H1 (cell line): ENCODE measurements at regions not wholly inside any gene's neighbourhood (a gene's known extent, or its start where the extent isn't known, plus 50 kb on each side); places are given as distances from the start of the nearest gene placed in this dataset.

ENCODE experiments used
- CTCF ChIA-PET: fragments of 300-600 bp; sonication (Branson Sonifier 250); formaldehyde crosslinking; loops from one replicate; lab custom pipeline; 2021; ENCODE audit not compliant: partially characterized antibody; lab: Charles Lee
- POLR2A ChIA-PET: fragments of 300-600 bp; sonication (Branson Sonifier 250); formaldehyde crosslinking; loops from one replicate; lab custom pipeline; 2021; ENCODE audit warnings: inconsistent platforms; ENCODE audit not compliant: partially characterized antibody; lab: Charles Lee
- DNase-seq, 2 experiments: peaks; one replicate each; pipeline versions ENCODE4 v3.0.0 to v3.0.0-alpha.2; 2010 to 2022; ENCODE audit warnings: low spot score in 2 of 2, low read depth in 1 of 2, mixed read lengths in 1 of 2
- FAIRE-seq: peaks from 2 replicates; lab custom pipeline; 2011; peaks lifted over from hg19 to GRCh38; lab: Jason Lieb, UNC
- H2AFZ ChIP-seq: 2 replicates; pipeline ENCODE4 v1.8.1; 2012; ENCODE audit warnings: low read length, inconsistent platforms
- H2AK5ac ChIP-seq: 2 replicates; pipeline ENCODE4 v1.6.1; 2013; ENCODE audit warnings: low read depth, low read length
- H2BK120ac ChIP-seq: replicated peaks from 2 replicates; pipeline ENCODE3; 2013; ENCODE audit warnings: low read depth, low read length, inconsistent platforms
- H2BK12ac ChIP-seq: 2 replicates; pipeline ENCODE4 v1.6.1; 2013; ENCODE audit warnings: low read depth, low read length
- H2BK15ac ChIP-seq: 2 replicates; pipeline ENCODE4 v1.6.1; 2013; ENCODE audit warnings: low read length
- H2BK20ac ChIP-seq: 2 replicates; pipeline ENCODE4 v1.6.1; 2013; ENCODE audit warnings: low read length
- H2BK5ac ChIP-seq: 2 replicates; pipeline ENCODE4 v1.6.1; 2013; ENCODE audit warnings: low read depth, low read length
- H3K14ac ChIP-seq: 2 replicates; pipeline ENCODE4 v1.6.1; 2013; ENCODE audit warnings: inconsistent platforms; ENCODE audit not compliant: insufficient read length
- H3K18ac ChIP-seq: 2 replicates; pipeline ENCODE4 v1.6.1; 2013; ENCODE audit warnings: low read length; ENCODE audit errors: extremely low read depth
- H3K23ac ChIP-seq: 2 replicates; pipeline ENCODE4 v1.6.1; 2013; ENCODE audit warnings: inconsistent platforms; ENCODE audit not compliant: insufficient read length
- H3K23me2 ChIP-seq: 2 replicates; pipeline ENCODE4 v1.6.1; 2013; ENCODE audit warnings: low read depth, low read length
- H3K27ac ChIP-seq: 2 replicates; pipeline ENCODE4 v1.6.1; 2011; ENCODE audit warnings: low read depth, low read length, inconsistent platforms
- H3K27me3 ChIP-seq, 4 experiments: replicated peaks in 1 of 4; 1 replicate in 1 of 4; 2 replicates in 3 of 4; pipeline versions ENCODE4 v1.6.1 to v1.8.1; 2011 to 2013; ENCODE audit warnings: low read length in 3 of 4, mild to moderate bottlenecking in 3 of 4, inconsistent platforms in 2 of 4, mixed read lengths in 2 of 4, moderate library complexity in 1 of 4; ENCODE audit not compliant: control insufficient read depth in 3 of 4, insufficient read depth in 3 of 4; ENCODE audit errors: extremely low read depth in 1 of 4
- H3K36me3 ChIP-seq, 4 experiments: 2 replicates each; pipeline versions ENCODE4 v1.6.1 to v1.8.1; 2011 to 2013; ENCODE audit warnings: mild to moderate bottlenecking in 4 of 4, low read length in 3 of 4, moderate library complexity in 2 of 4, control low read depth in 1 of 4, inconsistent platforms in 1 of 4; ENCODE audit not compliant: insufficient read depth in 4 of 4, control insufficient read depth in 2 of 4
- H3K4ac ChIP-seq: replicated peaks from 2 replicates; pipeline ENCODE3; 2013; ENCODE audit warnings: low read length, low read depth, mixed read lengths, inconsistent platforms; ENCODE audit not compliant: insufficient read length
- H3K4me1 ChIP-seq, 4 experiments: replicated peaks in 1 of 4; 1 replicate in 1 of 4; 2 replicates in 3 of 4; pipeline versions ENCODE4 v1.6.1 to v1.8.1; 2011 to 2013; ENCODE audit warnings: low read length in 3 of 4, inconsistent platforms in 2 of 4, mixed read lengths in 1 of 4; ENCODE audit not compliant: insufficient read depth in 4 of 4, control insufficient read depth in 3 of 4
- H3K4me2 ChIP-seq, 2 experiments: 2 replicates each; pipeline versions ENCODE4 v1.6.1 to v1.8.1; 2011 to 2013; ENCODE audit warnings: low read depth in 2 of 2, low read length in 2 of 2, control low read depth in 1 of 2, inconsistent platforms in 1 of 2, mild to moderate bottlenecking in 1 of 2; ENCODE audit not compliant: insufficient read depth in 1 of 2
- H3K4me3 ChIP-seq, 4 experiments: fragments of 200-600, 300-600 bp in 1 of 4; sonication (generic), shearing (Covaris generic), sonication (Bioruptor Twin) in 1 of 4; 2 replicates each; pipeline versions ENCODE4 v1.5.1 to v1.8.1; 2011 to 2016; ENCODE audit warnings: low read length in 4 of 4, low read depth in 3 of 4, control low read depth in 2 of 4, inconsistent platforms in 2 of 4, mild to moderate bottlenecking in 2 of 4, mixed read lengths in 1 of 4, moderate library complexity in 1 of 4; ENCODE audit not compliant: insufficient read depth in 2 of 4; ENCODE audit errors: extremely low read depth in 1 of 4
- H3K56ac ChIP-seq: replicated peaks from 2 replicates; pipeline ENCODE3; 2013; ENCODE audit warnings: low read depth, mild to moderate bottlenecking, mixed read lengths, low read length, inconsistent platforms; ENCODE audit not compliant: insufficient read length
- H3K79me1 ChIP-seq: 2 replicates; pipeline ENCODE4 v1.6.1; 2013; ENCODE audit warnings: low read depth, low read length, control low read depth
- H3K79me2 ChIP-seq, 2 experiments: 2 replicates each; pipeline versions ENCODE4 v1.6.1 to v1.8.1; 2012 to 2013; ENCODE audit warnings: low read length in 2 of 2, mild to moderate bottlenecking in 2 of 2, inconsistent platforms in 1 of 2; ENCODE audit not compliant: insufficient read depth in 2 of 2, control insufficient read depth in 1 of 2
- H3K9ac ChIP-seq, 4 experiments: replicated peaks in 1 of 4; 1 replicate in 1 of 4; 2 replicates in 3 of 4; pipeline versions ENCODE4 v1.6.1 to v1.8.1; 2011 to 2013; ENCODE audit warnings: low read depth in 3 of 4, low read length in 3 of 4, control low read depth in 2 of 4, mild to moderate bottlenecking in 2 of 4, moderate library complexity in 2 of 4, inconsistent platforms in 1 of 4; ENCODE audit errors: extremely low read depth in 1 of 4
- H3K9me3 ChIP-seq, 2 experiments: 2 replicates each; pipeline versions ENCODE4 v1.6.1 to v1.8.1; 2012 to 2013; ENCODE audit warnings: mild to moderate bottlenecking in 2 of 2, moderate library complexity in 2 of 2, control low read depth in 1 of 2, inconsistent platforms in 1 of 2, low read depth in 1 of 2, low read length in 1 of 2, mixed read lengths in 1 of 2; ENCODE audit not compliant: insufficient read depth in 2 of 2
- H4K20me1 ChIP-seq, 2 experiments: replicated peaks in 1 of 2; 2 replicates each; pipeline versions ENCODE3 to v1.8.1; 2011 to 2013; ENCODE audit warnings: inconsistent platforms in 2 of 2, low read length in 2 of 2, mild to moderate bottlenecking in 1 of 2; ENCODE audit not compliant: insufficient read depth in 2 of 2, control insufficient read depth in 1 of 2
- H4K5ac ChIP-seq: 2 replicates; pipeline ENCODE4 v1.6.1; 2013; ENCODE audit warnings: low read length, low read depth, mixed read lengths, inconsistent platforms; ENCODE audit not compliant: insufficient read length
- H4K8ac ChIP-seq: 2 replicates; pipeline ENCODE4 v1.8.0; 2013; ENCODE audit warnings: mild to moderate bottlenecking, moderate library complexity, low read length, inconsistent platforms; ENCODE audit not compliant: insufficient read depth; ENCODE audit errors: extremely low read depth
- H4K91ac ChIP-seq: replicated peaks from 2 replicates; pipeline ENCODE3; 2013; ENCODE audit warnings: low read length, mixed read lengths, inconsistent platforms; ENCODE audit not compliant: insufficient read length
- BACH1 ChIP-seq: IDR thresholded peaks from 2 replicates; pipeline ENCODE4 v1.6.1; 2012; ENCODE audit warnings: low read length, improper control_type of control experiment
- BCL11A ChIP-seq, 2 experiments: IDR thresholded peaks; one replicate each; pipeline ENCODE4 v1.6.1; 2011; ENCODE audit warnings: low read depth in 2 of 2, low read length in 2 of 2, mild to moderate bottlenecking in 2 of 2
- GABPA ChIP-seq: IDR thresholded peaks from 2 replicates; pipeline ENCODE4 v1.6.1; 2011; ENCODE audit warnings: mild to moderate bottlenecking, low read length, moderate library complexity, borderline replicate concordance; ENCODE audit not compliant: insufficient read depth
- HDAC2 ChIP-seq, 2 experiments: fragments of 300-600 bp in 1 of 2; sonication (generic) in 1 of 2; IDR thresholded peaks; 2 replicates each; pipeline ENCODE4 v1.6.1; 2011 to 2012; ENCODE audit warnings: low read depth in 2 of 2, low read length in 2 of 2, mild to moderate bottlenecking in 2 of 2, moderate library complexity in 2 of 2, borderline replicate concordance in 1 of 2, inconsistent platforms in 1 of 2
- RNF2 ChIP-seq: fragments of 200-900, 300-1000 bp; sonication (generic); IDR thresholded peaks from 2 replicates; pipeline ENCODE4 v1.7.1; 2016; ENCODE audit warnings: borderline replicate concordance, low read depth, mild to moderate bottlenecking, antibody characterized with exemption, low read length; ENCODE audit not compliant: poor library complexity, severe bottlenecking; ENCODE audit errors: missing control alignments
- SP4 ChIP-seq: IDR thresholded peaks from 2 replicates; pipeline ENCODE4 v1.6.1; 2012; ENCODE audit warnings: low read length, inconsistent platforms
- WGBS, 2 experiments: shearing (Covaris generic) in 1 of 2; methylation state at CpG; one replicate each; pipeline versions ENCODE4 v1.1.6 to v1.1.7; 2013 to 2015; ENCODE audit warnings: low lambda C conversion rate in 2 of 2, mixed read lengths in 2 of 2, inconsistent platforms in 1 of 2, low coverage in 1 of 2, missing lambda C conversion rate in 1 of 2; ENCODE audit not compliant: insufficient replicate concordance in 2 of 2, insufficient coverage in 1 of 2, insufficient read length in 1 of 2; ENCODE audit errors: extremely low coverage in 1 of 2, missing lambda C conversion rate in 1 of 2; 5-methylcytosine and 5-hydroxymethylcytosine counted together

GRCh38 chr2:239619369-239619768 is 218.5 kb upstream of the HDAC4 start:
- no peak overlapping the region for H2BK5ac ChIP-seq
- no peak overlapping the region for H2BK20ac ChIP-seq
- H3K56ac ChIP-seq: no peak overlapping the region
- H3K9me3 ChIP-seq: 0 out of 4 replicates have a peak, but pooled peaks cover 0 to 5% of the 10 kb centered on the region in 2 experiments
- H4K8ac ChIP-seq: no peak overlapping the region
- H3K4me1 ChIP-seq: no peaks in the 10 kb centered on the region
- H2AK5ac ChIP-seq: no peak overlapping the region
- no peak overlapping the region for H3K4me3 ChIP-seq
- no peak overlapping the region for H3K18ac ChIP-seq
- H3K9ac ChIP-seq: no peak overlapping the region
- no peaks in the 10 kb centered on the region for H4K20me1 ChIP-seq
- H3K23me2 ChIP-seq: no peaks in the 10 kb centered on the region
- no peak overlapping the region for H3K27ac ChIP-seq
- no peaks in the 10 kb centered on the region for H3K36me3 ChIP-seq
- WGBS, 2 experiments: 93% methylated on average over 1 of the region's 1 CpG; no CpG with 5 or more reads in 1 of the 2 experiments
- no peak overlapping the region for H3K23ac ChIP-seq
- no peaks in the 10 kb centered on the region for H3K79me2 ChIP-seq
- no peak overlapping the region for H4K5ac ChIP-seq
- TF ChIP-seq BACH1: no peak
- TF ChIP-seq RNF2: no peak
- TF ChIP-seq HDAC2 (IDR thresholded peaks at IDR 0.05; ENCODE audit: borderline replicate concordance in 1 of 2, low read depth in 2 of 2, low read length in 2 of 2): no peak
- TF ChIP-seq SP4: no peak
- TF ChIP-seq BCL11A (IDR thresholded peaks at IDR 0.05; ENCODE audit: low read depth in 2 of 2, low read length in 2 of 2): no peak
- TF ChIP-seq GABPA: no peak
- ChIA-PET POLR2A (interaction anchor here (1.0 kb wide), 1 partner anchor 217 kb away, joined by 3 read pairs; no protein-coding TSS in a partner anchor), CTCF (no interaction called here)
- H2AFZ ChIP-seq: no peak overlapping the region
- FAIRE-seq (no peak), DNase-seq (no peak)
- H2BK120ac ChIP-seq: no peak overlapping the region
- no peak overlapping the region for H3K14ac ChIP-seq
- H2BK12ac ChIP-seq: no peak overlapping the region
- H4K91ac ChIP-seq: no peak overlapping the region
- H3K4me2 ChIP-seq: no peak overlapping the region
- H3K27me3 ChIP-seq: no peaks in the 10 kb centered on the region
- no peaks in the 10 kb centered on the region for H3K79me1 ChIP-seq
- no peak overlapping the region for H3K4ac ChIP-seq
- no peak overlapping the region for H2BK15ac ChIP-seq
